Tibial artery (tissue), 4 donors: ENCODE measurements at regions not wholly inside any gene's neighbourhood (a gene's known extent, or its start where the extent isn't known, plus 50 kb on each side); places are given as distances from the start of the nearest gene placed in this dataset.
"Not testable (repeated sequence)": the region's sequence is repeated elsewhere in the genome, so short reads cannot be mapped to it uniquely, and the experiment has no call there.

Source experiments
- DNase-seq, 2 donors: peaks; one replicate each; pipeline ENCODE4 v3.0.0-alpha.2; 2019
- H3K27ac ChIP-seq, 2 donors: fragments of 200-600 bp; sonication (generic) in 1 of 2; 1 replicate in 1 of 2; 2 replicates in 1 of 2; pipeline ENCODE4 v1.5.1; 2018 to 2019; ENCODE audit warnings: mild to moderate bottlenecking in 1 of 2
- H3K27me3 ChIP-seq, 2 donors: fragments of 200-600 bp; sonication (generic) in 1 of 2; one replicate each; pipeline versions ENCODE4 v1.5.1 to v1.6.0; 2016 to 2019
- H3K36me3 ChIP-seq, 3 donors: fragments of 200-600 bp; sonication (generic) in 2 of 3; one replicate each; pipeline ENCODE4 v1.5.1; 2016 to 2019; ENCODE audit warnings: mild to moderate bottlenecking in 2 of 3
- H3K4me1 ChIP-seq, 4 donors: fragments of 200-600 bp; sonication (generic) in 2 of 4; 1 replicate in 3 of 4; 2 replicates in 1 of 4; pipeline ENCODE4 v1.5.1; 2016 to 2019
- H3K4me3 ChIP-seq, 2 donors: fragments of 200-600 bp; sonication (generic) in 1 of 2; 1 replicate in 1 of 2; 2 replicates in 1 of 2; pipeline ENCODE4 v1.5.1; 2018 to 2019; ENCODE audit warnings: mild to moderate bottlenecking in 2 of 2
- H3K9me3 ChIP-seq, 3 donors: fragments of 200-600 bp; sonication (generic) in 1 of 3; one replicate each; pipeline ENCODE4 v1.5.1; 2016 to 2019
- intact Hi-C: fragments of 100-400 bp; cut with DNase I; formaldehyde crosslinking; loops from one replicate; pipeline ENCODE4 v1.15.0; 2023; ENCODE audit warnings: low total_unique reads
- TF ChIP-seq, protein P1 (sequence below), 2 experiments: fragments of 200-600 bp in 1 of 2; fragments of 450-650 bp in 1 of 2; IDR thresholded peaks; one replicate each; pipeline ENCODE4 v1.5.1; 2017 to 2019; ENCODE audit warnings: antibody characterized with exemption in 2 of 2, mild to moderate bottlenecking in 1 of 2, moderate library complexity in 1 of 2

DNA sequence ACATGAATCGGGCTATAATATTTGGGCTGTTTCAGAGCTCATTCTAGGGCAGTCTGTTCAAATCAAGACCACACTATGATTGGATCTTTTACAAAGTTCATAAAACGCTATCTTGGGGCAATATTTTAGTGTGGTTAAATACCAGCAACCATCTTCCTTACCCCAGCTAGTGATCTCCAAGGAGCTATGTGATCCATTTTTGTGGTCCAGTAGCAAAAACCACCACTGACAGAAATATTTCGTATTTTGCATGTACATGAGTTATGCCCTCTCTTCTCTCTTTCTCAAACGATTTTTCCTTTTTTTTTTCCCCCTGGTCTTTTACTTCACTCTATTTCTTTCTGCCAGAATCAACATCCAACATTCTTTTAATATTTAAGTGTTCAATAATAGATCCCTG, 280.6 kb upstream of the KITLG start:
- DNase-seq, result no peak
- no peaks in the 10 kb centered on the region for H3K36me3 ChIP-seq
- H3K9me3 ChIP-seq, result no peaks in the 10 kb centered on the region
- H3K4me3 ChIP-seq, result no peak overlapping the region
- no peaks in the 10 kb centered on the region for H3K4me1 ChIP-seq
- TF ChIP-seq, protein P1, sequence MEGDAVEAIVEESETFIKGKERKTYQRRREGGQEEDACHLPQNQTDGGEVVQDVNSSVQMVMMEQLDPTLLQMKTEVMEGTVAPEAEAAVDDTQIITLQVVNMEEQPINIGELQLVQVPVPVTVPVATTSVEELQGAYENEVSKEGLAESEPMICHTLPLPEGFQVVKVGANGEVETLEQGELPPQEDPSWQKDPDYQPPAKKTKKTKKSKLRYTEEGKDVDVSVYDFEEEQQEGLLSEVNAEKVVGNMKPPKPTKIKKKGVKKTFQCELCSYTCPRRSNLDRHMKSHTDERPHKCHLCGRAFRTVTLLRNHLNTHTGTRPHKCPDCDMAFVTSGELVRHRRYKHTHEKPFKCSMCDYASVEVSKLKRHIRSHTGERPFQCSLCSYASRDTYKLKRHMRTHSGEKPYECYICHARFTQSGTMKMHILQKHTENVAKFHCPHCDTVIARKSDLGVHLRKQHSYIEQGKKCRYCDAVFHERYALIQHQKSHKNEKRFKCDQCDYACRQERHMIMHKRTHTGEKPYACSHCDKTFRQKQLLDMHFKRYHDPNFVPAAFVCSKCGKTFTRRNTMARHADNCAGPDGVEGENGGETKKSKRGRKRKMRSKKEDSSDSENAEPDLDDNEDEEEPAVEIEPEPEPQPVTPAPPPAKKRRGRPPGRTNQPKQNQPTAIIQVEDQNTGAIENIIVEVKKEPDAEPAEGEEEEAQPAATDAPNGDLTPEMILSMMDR (IDR thresholded peaks at IDR 0.05), result no peak
- no peaks in the 10 kb centered on the region for H3K27me3 ChIP-seq
- intact Hi-C loops, result no loop called here
- H3K27ac ChIP-seq, result no peak overlapping the region

DNA sequence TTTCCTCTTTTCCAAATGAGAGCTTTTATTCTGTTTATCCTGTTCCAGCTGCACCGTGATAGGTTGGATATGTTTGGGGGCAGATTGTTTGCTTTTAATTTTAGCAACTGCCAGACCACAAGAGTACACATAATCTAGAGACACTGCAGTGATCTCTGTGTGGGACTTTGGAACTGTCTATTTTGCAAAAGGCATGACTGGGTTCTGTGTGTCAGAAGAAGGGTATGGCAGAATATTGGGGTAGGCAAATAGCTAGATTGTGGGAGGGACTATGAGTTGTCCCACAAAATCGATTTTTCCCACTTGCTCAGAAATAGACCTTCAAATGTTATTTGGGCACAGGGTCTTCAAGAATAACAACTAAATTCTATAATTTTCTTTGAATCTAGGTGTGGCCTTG, 275.9 kb upstream of the KITLG start:
- Histone ChIP-seq H3K9me3 (no peaks in the 10 kb centered on the region), H3K27me3 (no peaks in the 10 kb centered on the region), H3K36me3 (no peaks in the 10 kb centered on the region), H3K4me1 (no peaks in the 10 kb centered on the region), H3K4me3 (no peak overlapping the region), H3K27ac (no peak overlapping the region)
- intact Hi-C loops, result no loop called here
- DNase-seq, result no peak
- TF ChIP-seq, protein P1 (IDR thresholded peaks at IDR 0.05), result no peak

DNA sequence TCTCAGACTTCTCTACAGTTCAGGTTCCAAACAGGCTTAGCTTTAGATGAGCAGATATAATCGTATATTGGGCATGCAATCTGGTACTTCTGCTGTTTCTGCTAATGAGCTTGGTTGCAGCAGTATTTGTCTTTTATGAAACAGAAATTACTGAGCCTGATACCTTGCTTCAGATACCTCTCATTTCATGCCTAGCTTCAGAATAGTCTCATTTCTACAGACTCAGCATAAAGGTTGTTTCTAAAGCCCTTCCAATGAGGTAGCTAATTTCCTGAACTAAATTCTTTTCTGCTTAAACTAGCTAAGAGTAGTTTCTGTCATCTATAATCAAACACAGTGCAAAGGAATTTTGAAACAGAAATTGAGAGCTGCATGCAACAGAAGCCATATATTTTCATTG, 275.0 kb upstream of the KITLG start:
- DNase-seq, result no peak
- intact Hi-C loops, result no loop called here
- Histone ChIP-seq H3K36me3 (no peaks in the 10 kb centered on the region), H3K27ac (no peak overlapping the region), H3K4me1 (no peaks in the 10 kb centered on the region), H3K4me3 (no peak overlapping the region), H3K9me3 (no peaks in the 10 kb centered on the region), H3K27me3 (no peaks in the 10 kb centered on the region)
- TF ChIP-seq, protein P1 (IDR thresholded peaks at IDR 0.05), result no peak

DNA sequence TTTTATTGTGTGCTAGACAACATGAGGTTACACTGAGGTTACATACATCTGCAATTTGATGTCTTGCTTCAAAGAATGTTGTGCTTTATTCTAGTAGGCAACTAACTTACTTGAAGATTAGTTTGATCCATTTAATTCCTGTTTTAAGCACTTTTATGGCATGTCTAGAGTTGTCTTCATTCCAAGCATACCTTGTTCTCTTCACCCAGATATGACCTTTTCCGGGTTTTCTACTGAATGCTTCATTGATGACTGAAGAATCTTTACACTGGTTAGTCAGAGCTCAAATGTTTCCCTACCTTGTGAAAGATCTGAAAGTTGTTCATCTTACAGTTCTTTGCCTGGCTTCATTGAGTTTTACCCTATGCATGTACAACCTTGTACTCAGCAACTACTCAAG, 274.0 kb upstream of the KITLG start:
- intact Hi-C loops, result no loop called here

DNA sequence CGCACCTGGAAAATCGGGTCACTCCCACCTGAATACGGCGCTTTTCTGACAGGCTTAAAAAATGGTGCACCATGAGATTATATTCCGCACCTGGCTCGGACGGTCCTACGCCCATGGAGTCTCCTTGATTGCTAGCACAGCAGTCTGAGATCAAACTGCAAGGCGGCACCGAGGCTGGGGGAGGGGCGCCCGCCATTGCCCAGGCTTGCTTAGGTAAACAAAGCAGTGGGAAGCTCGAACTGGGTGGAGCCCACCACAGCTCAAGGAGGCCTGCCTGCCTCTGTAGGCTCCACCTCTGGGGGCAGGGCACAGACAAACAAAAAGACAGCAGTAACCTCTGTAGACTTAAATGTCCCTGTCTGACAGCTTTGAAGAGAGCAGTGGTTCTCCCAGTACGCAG, 267.0 kb upstream of the KITLG start:
- H3K27me3 ChIP-seq, intact Hi-C loops, H3K9me3 ChIP-seq, H3K4me1 ChIP-seq, H3K27ac ChIP-seq, H3K4me3 ChIP-seq, DNase-seq, H3K36me3 ChIP-seq: not testable (repeated sequence)

More for the DNA sequence above, 274.0 kb upstream of the KITLG start:
- no peak overlapping the region for H3K27ac ChIP-seq
- H3K9me3 ChIP-seq, result no peaks in the 10 kb centered on the region
- no peaks in the 10 kb centered on the region for H3K27me3 ChIP-seq
- DNase-seq, result no peak
- H3K4me1 ChIP-seq, result no peaks in the 10 kb centered on the region
- TF ChIP-seq, protein P1 (IDR thresholded peaks at IDR 0.05), result no peak
- no peaks in the 10 kb centered on the region for H3K36me3 ChIP-seq
- no peak overlapping the region for H3K4me3 ChIP-seq

DNA sequence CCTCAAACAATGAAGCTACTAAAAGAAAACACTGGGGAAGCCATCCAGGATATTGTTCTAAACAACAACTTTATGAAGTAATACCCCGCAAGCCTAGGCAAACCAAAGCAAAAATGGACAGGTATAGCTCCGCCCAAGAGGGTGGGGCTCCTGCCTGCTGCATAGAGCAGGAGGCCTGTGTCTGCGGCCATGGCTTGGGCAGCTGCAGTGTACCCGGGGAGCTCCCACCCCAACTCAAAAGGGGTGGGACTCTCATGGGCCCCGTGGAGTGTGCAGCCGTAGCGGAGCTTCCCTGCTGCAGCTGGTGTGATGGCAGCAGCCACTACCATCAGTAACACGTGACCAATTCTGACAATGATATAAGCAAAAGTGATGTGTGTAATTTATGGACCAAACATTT, 264.2 kb upstream of the KITLG start:
- H3K9me3 ChIP-seq, result no peaks in the 10 kb centered on the region
- no peak for DNase-seq
- no peak overlapping the region for H3K27ac ChIP-seq
- no peak overlapping the region for H3K4me3 ChIP-seq
- no peaks in the 10 kb centered on the region for H3K36me3 ChIP-seq
- TF ChIP-seq, protein P1 (IDR thresholded peaks at IDR 0.05), result no peak
- no peaks in the 10 kb centered on the region for H3K4me1 ChIP-seq
- no peaks in the 10 kb centered on the region for H3K27me3 ChIP-seq
- intact Hi-C loops, result no loop called here
